ENCODE measurements at regions not wholly inside any gene's neighbourhood (a gene's known extent, or its start where the extent isn't known, plus 50 kb on each side); places are given as distances from the start of the nearest gene placed in this dataset.

DNA sequence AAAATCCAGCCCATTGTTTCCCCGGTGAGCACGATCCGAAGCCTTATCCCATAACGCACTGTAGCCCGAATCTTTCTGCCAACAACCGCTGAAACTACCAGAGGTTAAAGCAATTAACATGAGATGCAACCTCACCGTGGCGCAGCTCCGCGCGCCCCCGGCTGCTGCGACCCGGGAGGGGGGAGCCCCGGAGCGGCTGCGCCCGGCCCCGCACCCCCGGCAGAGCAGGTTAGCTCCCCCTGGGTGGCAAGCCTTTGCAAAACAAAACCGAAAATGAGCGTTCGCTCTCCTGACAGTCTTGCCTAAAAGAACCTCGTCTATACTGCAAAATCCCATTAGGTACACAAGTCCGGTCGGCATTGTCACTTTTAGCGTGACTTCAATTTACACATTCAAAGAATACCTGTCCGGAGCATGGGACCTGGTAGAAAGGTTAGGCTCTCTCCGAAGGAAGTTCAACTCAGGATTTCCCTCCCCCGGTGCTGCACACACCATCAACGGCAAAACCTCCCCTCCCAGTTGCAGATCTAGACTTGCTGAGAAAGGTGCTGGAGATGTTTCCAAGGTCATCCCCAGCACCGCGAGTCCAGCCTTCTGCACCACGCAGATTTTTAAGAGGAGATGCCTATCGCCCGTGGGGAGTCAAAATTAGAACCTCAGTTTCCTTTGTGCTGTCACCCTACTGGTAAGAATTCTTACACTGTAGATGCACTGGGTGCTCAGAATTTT, 107.5 kb downstream of the ZNF281 start:
- Histone ChIP-seq H3K4me3 (ENCODE audit: low read depth in 1 of 2, low read length in 2 of 2) (peak overlapping the region in 1 of 2 experiments; percentile 55; a peak in 2 of 4 replicates), H3K9ac (ENCODE audit: low read depth, low read length) (peak overlapping the region; percentile 27; the same call in 1 of the 2 replicates), H3K4me1 (ENCODE audit: insufficient read depth, low read length) (peaks cover 8% of the 10 kb centered on the region), H3K9me3 (ENCODE audit: insufficient read depth, low read length, severe bottlenecking) (no peaks in the 10 kb centered on the region), H2AFZ (ENCODE audit: low read depth, low read length) (peak overlapping the region; percentile 68), H3K27me3 (ENCODE audit: insufficient read depth, low read length, poor library complexity) (peaks cover 61% of the 10 kb centered on the region), H4K20me1 (ENCODE audit: insufficient read depth, low read length) (0 out of 2 replicates have a peak, but pooled peaks cover 4% of the 10 kb centered on the region), H3K4me2 (ENCODE audit: insufficient read depth, low read length) (peak overlapping the region; percentile 64), H3K27ac (ENCODE audit: low read length) (no peak overlapping the region), H3K36me3 (ENCODE audit: insufficient read depth, low read length) (no peaks in the 10 kb centered on the region), H3K79me2 (ENCODE audit: insufficient read depth, low read length) (no peaks in the 10 kb centered on the region)
- DNase-seq: peak; percentile 28
- ATAC-seq (ENCODE audit: insufficient read depth, low read depth): peak; percentile 82
- peak; percentile 95 for TF ChIP-seq EZH2 (IDR thresholded peaks at IDR 0.05; ENCODE audit: borderline replicate concordance, low read depth, low read length, severe bottlenecking)
- TF ChIP-seq, protein P1, sequence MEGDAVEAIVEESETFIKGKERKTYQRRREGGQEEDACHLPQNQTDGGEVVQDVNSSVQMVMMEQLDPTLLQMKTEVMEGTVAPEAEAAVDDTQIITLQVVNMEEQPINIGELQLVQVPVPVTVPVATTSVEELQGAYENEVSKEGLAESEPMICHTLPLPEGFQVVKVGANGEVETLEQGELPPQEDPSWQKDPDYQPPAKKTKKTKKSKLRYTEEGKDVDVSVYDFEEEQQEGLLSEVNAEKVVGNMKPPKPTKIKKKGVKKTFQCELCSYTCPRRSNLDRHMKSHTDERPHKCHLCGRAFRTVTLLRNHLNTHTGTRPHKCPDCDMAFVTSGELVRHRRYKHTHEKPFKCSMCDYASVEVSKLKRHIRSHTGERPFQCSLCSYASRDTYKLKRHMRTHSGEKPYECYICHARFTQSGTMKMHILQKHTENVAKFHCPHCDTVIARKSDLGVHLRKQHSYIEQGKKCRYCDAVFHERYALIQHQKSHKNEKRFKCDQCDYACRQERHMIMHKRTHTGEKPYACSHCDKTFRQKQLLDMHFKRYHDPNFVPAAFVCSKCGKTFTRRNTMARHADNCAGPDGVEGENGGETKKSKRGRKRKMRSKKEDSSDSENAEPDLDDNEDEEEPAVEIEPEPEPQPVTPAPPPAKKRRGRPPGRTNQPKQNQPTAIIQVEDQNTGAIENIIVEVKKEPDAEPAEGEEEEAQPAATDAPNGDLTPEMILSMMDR (IDR thresholded peaks at IDR 0.05; ENCODE audit: borderline replicate concordance, extremely low read depth, low read length, poor library complexity, severe bottlenecking): no peak

DNA sequence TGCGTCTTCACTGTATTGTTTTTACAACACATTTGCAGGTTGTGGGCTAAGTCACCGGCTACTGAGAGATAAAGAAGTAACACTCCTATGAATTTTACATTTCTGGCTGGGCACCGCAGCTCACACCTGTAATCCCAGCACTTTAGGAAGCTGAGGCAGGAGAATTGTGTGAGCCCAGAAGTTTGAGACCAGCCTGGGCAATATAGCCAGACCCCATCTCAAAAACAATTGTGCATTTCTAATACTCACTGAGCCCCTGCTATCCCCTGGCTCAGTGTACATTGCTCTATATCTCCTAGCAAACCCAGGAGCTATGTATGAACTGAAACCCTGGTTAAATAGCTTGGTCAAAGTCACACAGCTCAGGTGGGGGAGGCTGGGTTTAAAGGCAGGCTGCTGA, 108.7 kb downstream of the ZNF281 start:
- Histone ChIP-seq H3K4me1 (ENCODE audit: insufficient read depth, low read length) (peaks cover 8% of the 10 kb centered on the region), H3K4me3 (ENCODE audit: low read depth in 1 of 2, low read length in 2 of 2) (no peak overlapping the region), H3K4me2 (ENCODE audit: insufficient read depth, low read length) (no peak overlapping the region), H3K36me3 (ENCODE audit: insufficient read depth, low read length) (no peaks in the 10 kb centered on the region), H3K9me3 (ENCODE audit: insufficient read depth, low read length, severe bottlenecking) (no peaks in the 10 kb centered on the region), H2AFZ (ENCODE audit: low read depth, low read length) (no peak overlapping the region), H4K20me1 (ENCODE audit: insufficient read depth, low read length) (0 out of 2 replicates have a peak, but pooled peaks cover 4% of the 10 kb centered on the region), H3K9ac (ENCODE audit: low read depth, low read length) (no peak overlapping the region), H3K27me3 (ENCODE audit: insufficient read depth, low read length, poor library complexity) (peaks cover 61% of the 10 kb centered on the region), H3K79me2 (ENCODE audit: insufficient read depth, low read length) (no peaks in the 10 kb centered on the region), H3K27ac (ENCODE audit: low read length) (no peak overlapping the region)
- ATAC-seq (ENCODE audit: insufficient read depth, low read depth) (no peak), DNase-seq (no peak)
- TF ChIP-seq, protein P1 (IDR thresholded peaks at IDR 0.05; ENCODE audit: borderline replicate concordance, extremely low read depth, low read length, poor library complexity, severe bottlenecking): no peak
- no peak for TF ChIP-seq EZH2 (IDR thresholded peaks at IDR 0.05; ENCODE audit: borderline replicate concordance, low read depth, low read length, severe bottlenecking)

DNA sequence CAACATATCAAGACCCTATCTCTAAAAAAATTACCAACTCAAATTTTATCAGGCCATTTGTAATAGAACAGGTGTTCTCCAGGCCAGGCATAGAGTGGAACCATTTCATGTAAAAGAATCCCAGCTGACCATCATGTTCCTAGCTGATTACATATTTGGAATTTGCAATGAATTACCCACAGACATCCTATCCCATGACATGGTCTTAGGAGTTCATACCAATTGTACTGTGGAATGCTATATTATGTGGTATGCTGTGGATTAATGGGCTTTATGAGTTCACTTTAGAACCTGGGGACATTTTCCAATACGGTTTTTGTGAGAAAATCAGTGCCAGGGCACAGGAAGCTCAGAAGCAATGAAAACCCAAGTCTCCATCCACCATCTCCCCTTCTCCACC, 110.3 kb downstream of the ZNF281 start:
- H3K27me3 ChIP-seq (ENCODE audit: insufficient read depth, low read length, poor library complexity): peaks cover 56% of the 10 kb centered on the region
- no peaks in the 10 kb centered on the region for H3K79me2 ChIP-seq (ENCODE audit: insufficient read depth, low read length)
- no peaks in the 10 kb centered on the region for H3K9me3 ChIP-seq (ENCODE audit: insufficient read depth, low read length, severe bottlenecking)
- H3K4me3 ChIP-seq (ENCODE audit: low read depth in 1 of 2, low read length in 2 of 2): no peak overlapping the region
- ATAC-seq (ENCODE audit: insufficient read depth, low read depth) (no peak), DNase-seq (no peak)
- no peak overlapping the region for H3K4me2 ChIP-seq (ENCODE audit: insufficient read depth, low read length)
- peaks cover 8% of the 10 kb centered on the region for H3K4me1 ChIP-seq (ENCODE audit: insufficient read depth, low read length)
- no peaks in the 10 kb centered on the region for H3K36me3 ChIP-seq (ENCODE audit: insufficient read depth, low read length)
- no peak overlapping the region for H3K9ac ChIP-seq (ENCODE audit: low read depth, low read length)
- TF ChIP-seq EZH2 (IDR thresholded peaks at IDR 0.05; ENCODE audit: borderline replicate concordance, low read depth, low read length, severe bottlenecking): no peak
- TF ChIP-seq, protein P1 (IDR thresholded peaks at IDR 0.05; ENCODE audit: borderline replicate concordance, extremely low read depth, low read length, poor library complexity, severe bottlenecking): no peak
- H3K27ac ChIP-seq (ENCODE audit: low read length): no peak overlapping the region
- H2AFZ ChIP-seq (ENCODE audit: low read depth, low read length): no peak overlapping the region
- H4K20me1 ChIP-seq (ENCODE audit: insufficient read depth, low read length): 0 out of 2 replicates have a peak, but pooled peaks cover 4% of the 10 kb centered on the region
